ENCODE measurements at regions not wholly inside any gene's neighbourhood (a gene's known extent, or its start where the extent isn't known, plus 50 kb on each side); places are given as distances from the start of the nearest gene placed in this dataset.

- no peak overlapping the region for H3K4me3 ChIP-seq (ENCODE audit: low read length)
- no peak for DNase-seq (ENCODE audit: low read depth)
- no peak for TF ChIP-seq CTCF (conservative IDR thresholded peaks at IDR 0.05; ENCODE audit: low read depth, low read length)
Observed at GRCh38 chr2:109685453-109685852, 71.3 kb downstream of the SOWAHC start.

GRCh38 chr2:109686921-109687320, 72.8 kb downstream of the SOWAHC start:
- no peak for TF ChIP-seq CTCF (conservative IDR thresholded peaks at IDR 0.05; ENCODE audit: low read depth, low read length)
- H3K4me3 ChIP-seq (ENCODE audit: low read length) = no peak overlapping the region
- DNase-seq (ENCODE audit: low read depth) = no peak

GRCh38 chr2:109689182-109689930, 75.2 kb downstream of the SOWAHC start:
- no peak overlapping the region for H3K4me3 ChIP-seq (ENCODE audit: low read length)
- no peak for TF ChIP-seq CTCF (conservative IDR thresholded peaks at IDR 0.05; ENCODE audit: low read depth, low read length)
- DNase-seq (ENCODE audit: low read depth) = no peak

GRCh38 chr2:109689973-109690372, 75.8 kb downstream of the SOWAHC start:
- no peak for DNase-seq (ENCODE audit: low read depth)
- no peak for TF ChIP-seq CTCF (conservative IDR thresholded peaks at IDR 0.05; ENCODE audit: low read depth, low read length)
- no peak overlapping the region for H3K4me3 ChIP-seq (ENCODE audit: low read length)

GRCh38 chr2:109690457-109690821, 76.3 kb downstream of the SOWAHC start:
- DNase-seq (ENCODE audit: low read depth) = no peak
- H3K4me3 ChIP-seq (ENCODE audit: low read length) = no peak overlapping the region

GRCh38 chr2:109690822-109691541, 76.8 kb downstream of the SOWAHC start:
- no peak overlapping the region for H3K4me3 ChIP-seq (ENCODE audit: low read length)
- no peak for TF ChIP-seq CTCF (conservative IDR thresholded peaks at IDR 0.05; ENCODE audit: low read depth, low read length)
- DNase-seq (ENCODE audit: low read depth) = no peak

More at GRCh38 chr2:109690457-109690821, 76.3 kb downstream of the SOWAHC start:
- no peak for TF ChIP-seq CTCF (conservative IDR thresholded peaks at IDR 0.05; ENCODE audit: low read depth, low read length)

Data from retinal pigment epithelial cell (primary cell).